Astrocyte (in vitro differentiated cells and primary cell): ENCODE measurements at regions not wholly inside any gene's neighbourhood (a gene's known extent, or its start where the extent isn't known, plus 50 kb on each side); places are given as distances from the start of the nearest gene placed in this dataset.

ENCODE experiments used
- CTCF ChIP-seq: IDR thresholded peaks from 2 replicates; pipeline ENCODE4 v1.5.1; 2011; ENCODE audit warnings: low read depth, mild to moderate bottlenecking, inconsistent platforms, low read length, moderate library complexity; ENCODE audit not compliant: insufficient read depth
- EZH2 ChIP-seq: IDR thresholded peaks from 2 replicates; pipeline ENCODE4 v1.6.1; 2012; ENCODE audit warnings: mild to moderate bottlenecking, low read length, inconsistent platforms; ENCODE audit not compliant: insufficient read depth

- TF ChIP-seq CTCF (no peak), EZH2 (no peak)
Measured at GRCh38 chr15:77715860-77716259, 83.1 kb upstream of the LINGO1 start.
